K562 (cell line): ENCODE measurements at regions not wholly inside any gene's neighbourhood (a gene's known extent, or its start where the extent isn't known, plus 50 kb on each side); places are given as distances from the start of the nearest gene placed in this dataset.

Source experiments
- ATAC-seq: fragments of 200-7000 bp; cut with Tn5 transposase; 3 replicates; pipeline ENCODE4 v1.9.1; 2020; ENCODE audit warnings: moderate library complexity
- BruUV-seq: library from RNA; stranded (reverse); fragments of 400-500 nt; replicated peaks from 2 replicates; lab custom pipeline; 2021; lab: Mats Ljungman, UMichigan
- CTCF ChIA-PET: fragments of 300-600 bp; formaldehyde crosslinking; extraction: SDS; loops from one replicate; lab custom pipeline; 2021; ENCODE audit warnings: low intra/inter-chr PET ratio; lab: Yijun Ruan, JAX
- POLR2A ChIA-PET: fragments of 300-600, 350-650 bp; sonication (Branson Sonifier 250); formaldehyde crosslinking; extraction: SDS; loops from one replicate; lab custom pipeline; 2021; ENCODE audit warnings: antibody characterized with exemption, inconsistent platforms; lab: Yijun Ruan, JAX
- DNase-seq, 4 experiments: peaks; one replicate each; pipeline versions ENCODE4 v3.0.0 to v3.0.0-alpha.2; 2011 to 2018; ENCODE audit warnings: low spot score in 3 of 4, mixed read lengths in 3 of 4; ENCODE audit errors: extremely low read depth in 1 of 4
- FAIRE-seq: peaks from 2 replicates; lab custom pipeline; 2011; peaks lifted over from hg19 to GRCh38; lab: Jason Lieb, UNC
- H2AFZ ChIP-seq: 2 replicates; pipeline ENCODE4 v1.6.0; 2011; ENCODE audit warnings: low read depth, low read length, control low read depth, inconsistent platforms
- H3K27ac ChIP-seq: fragments of 200-600 bp; 3 replicates; pipeline ENCODE4 v1.8.0; 2011; ENCODE audit warnings: low read depth, mild to moderate bottlenecking, control low read depth, inconsistent platforms, low read length, moderate library complexity, mixed read lengths; ENCODE audit errors: extremely low read depth
- H3K27me3 ChIP-seq, 2 experiments: fragments of 300-600 bp in 1 of 2; 2 replicates in 1 of 2; 3 replicates in 1 of 2; pipeline versions ENCODE4 v1.6.0 to v1.8.0; 2011; ENCODE audit warnings: inconsistent platforms in 2 of 2, low read length in 2 of 2, mild to moderate bottlenecking in 1 of 2, mixed read lengths in 1 of 2, moderate library complexity in 1 of 2; ENCODE audit not compliant: control insufficient read depth in 2 of 2, insufficient read depth in 2 of 2
- H3K36me3 ChIP-seq: fragments of 300-600 bp; 3 replicates; pipeline ENCODE4 v1.8.0; 2011; ENCODE audit warnings: mild to moderate bottlenecking, low read length, inconsistent platforms; ENCODE audit not compliant: control insufficient read depth, insufficient read depth
- H3K4me1 ChIP-seq, 2 experiments: fragments of 200-600 bp in 1 of 2; replicated peaks in 1 of 2; 2 replicates in 1 of 2; 3 replicates in 1 of 2; pipeline versions ENCODE4 v1.5.1 to v1.8.0; 2011; ENCODE audit warnings: inconsistent platforms in 2 of 2, low read length in 2 of 2, mild to moderate bottlenecking in 1 of 2, mixed read lengths in 1 of 2, moderate library complexity in 1 of 2; ENCODE audit not compliant: control insufficient read depth in 2 of 2, insufficient read depth in 2 of 2
- H3K4me2 ChIP-seq: 2 replicates; pipeline ENCODE4 v1.6.1; 2011; ENCODE audit warnings: low read length, control low read depth, inconsistent platforms, mixed read lengths; ENCODE audit not compliant: insufficient read depth
- H3K4me3 ChIP-seq: fragments of 200-600 bp; sonication (generic), shearing (Covaris generic); 2 replicates; pipeline ENCODE4 v1.5.1; 2016; ENCODE audit warnings: control low read depth, inconsistent platforms
- H3K79me2 ChIP-seq: fragments of 200-600 bp; 3 replicates; pipeline ENCODE4 v1.8.0; 2011; ENCODE audit warnings: low read length, inconsistent platforms; ENCODE audit not compliant: control insufficient read depth, insufficient read depth
- H3K9ac ChIP-seq, 2 experiments: 2 replicates each; pipeline versions ENCODE4 v1.6.0 to v1.6.1; 2011; ENCODE audit warnings: low read depth in 2 of 2, low read length in 2 of 2, control low read depth in 1 of 2, inconsistent platforms in 1 of 2, mild to moderate bottlenecking in 1 of 2, mixed read lengths in 1 of 2; ENCODE audit not compliant: insufficient read depth in 1 of 2
- H3K9me1 ChIP-seq: one replicate; pipeline ENCODE4 v1.6.0; 2011; ENCODE audit warnings: inconsistent platforms, mild to moderate bottlenecking, low read length, moderate library complexity; ENCODE audit not compliant: control insufficient read depth, insufficient read depth
- H3K9me3 ChIP-seq: replicated peaks from 2 replicates; pipeline ENCODE4 v1.5.1; 2011; ENCODE audit warnings: low read depth, low read length, inconsistent platforms; ENCODE audit not compliant: control insufficient read depth, insufficient read depth
- H4K20me1 ChIP-seq: replicated peaks from 2 replicates; pipeline ENCODE4 v1.6.1; 2011; ENCODE audit warnings: low read length, inconsistent platforms, mixed read lengths; ENCODE audit not compliant: control insufficient read depth, insufficient read depth
- BACH1 ChIP-seq: fragments of 200-800 bp; sonication (Bioruptor generic); IDR thresholded peaks from 2 replicates; pipeline ENCODE4 v1.6.1; 2016; ENCODE audit warnings: missing genetic modification characterization, missing compliant biosample characterization
- BRD9 ChIP-seq: fragments of 450-650 bp; IDR thresholded peaks from 2 replicates; pipeline ENCODE4 v1.6.1; 2018; ENCODE audit warnings: low read depth; ENCODE audit not compliant: partially characterized antibody
- ETV5 ChIP-seq: sonication (generic); formaldehyde crosslinking; IDR thresholded peaks from 2 replicates; pipeline ENCODE4 v1.4.0; 2020; ENCODE audit warnings: low read depth, mild to moderate bottlenecking, missing genetic modification reagents
- JUND ChIP-seq, 2 experiments: IDR thresholded peaks; 2 replicates in 1 of 2; 3 replicates in 1 of 2; pipeline ENCODE4 v1.6.1; 2011; ENCODE audit warnings: borderline replicate concordance in 2 of 2, low read depth in 2 of 2, low read length in 2 of 2, improper control_type of control experiment in 1 of 2, missing biosample characterization in 1 of 2, missing genetic modification characterization in 1 of 2, missing genetic modification reagents in 1 of 2
- PCBP1 ChIP-seq: fragments of 200-400 bp; formaldehyde crosslinking; IDR thresholded peaks from 2 replicates; pipeline ENCODE4 v1.6.1; 2018; ENCODE audit warnings: mild to moderate bottlenecking, low read depth, low read length; ENCODE audit not compliant: poor library complexity, severe bottlenecking
- POLR2AphosphoS5 ChIP-seq: IDR thresholded peaks from 2 replicates; pipeline ENCODE4 v1.6.1; 2011; ENCODE audit warnings: mild to moderate bottlenecking, low read depth, low read length, moderate library complexity; ENCODE audit not compliant: control insufficient read depth, insufficient read depth
- PPARD ChIP-seq: fragments of 250-450 bp; sonication (Bioruptor Pico); IDR thresholded peaks from 2 replicates; pipeline ENCODE4 v1.8.0; 2022; ENCODE audit warnings: inconsistent platforms, mild to moderate bottlenecking, moderate library complexity
- PYGO2 ChIP-seq: fragments of 450-650 bp; IDR thresholded peaks from 2 replicates; pipeline ENCODE4 v1.6.1; 2016; ENCODE audit warnings: mild to moderate bottlenecking, missing genetic modification characterization, moderate library complexity, missing compliant biosample characterization
- TCF7 ChIP-seq: sonication (generic); IDR thresholded peaks from 2 replicates; pipeline ENCODE4 v1.6.1; 2016; ENCODE audit warnings: antibody characterized with exemption, borderline replicate concordance
- in situ Hi-C: fragments of 300-500 bp; cut with MboI; formaldehyde crosslinking; loops from 4 replicates; pipeline ENCODE4 v1.15.0; 2018; ENCODE audit warnings: inconsistent platforms, mixed read lengths
- intact Hi-C: fragments of 100-400 bp; cut with micrococcal nuclease; formaldehyde crosslinking; loops from 2 replicates; pipeline ENCODE4 v1.14.2; 2022
- TF ChIP-seq, protein P1 (sequence below): fragments of 200-800 bp; sonication (Bioruptor generic); IDR thresholded peaks from 2 replicates; pipeline ENCODE4 v1.6.1; 2017; ENCODE audit warnings: missing genetic modification characterization, missing compliant biosample characterization
- TF ChIP-seq, protein P2 (sequence below): fragments of 250-450 bp; sonication (Bioruptor Pico); IDR thresholded peaks from 2 replicates; pipeline ENCODE4 v1.8.0; 2021; ENCODE audit warnings: moderate library complexity, mild to moderate bottlenecking, inconsistent platforms
- TF ChIP-seq, protein P3 (sequence below): fragments of 250-450 bp; sonication (Bioruptor Pico); IDR thresholded peaks from 2 replicates; pipeline ENCODE4 v1.8.0; 2022; ENCODE audit warnings: moderate library complexity, mild to moderate bottlenecking, inconsistent platforms
- TF ChIP-seq, protein P4 (sequence below): fragments of 250-450 bp; sonication (Bioruptor Pico); IDR thresholded peaks from 2 replicates; pipeline ENCODE4 v1.4.0; 2020; ENCODE audit warnings: mild to moderate bottlenecking, moderate library complexity, borderline replicate concordance

DNA sequence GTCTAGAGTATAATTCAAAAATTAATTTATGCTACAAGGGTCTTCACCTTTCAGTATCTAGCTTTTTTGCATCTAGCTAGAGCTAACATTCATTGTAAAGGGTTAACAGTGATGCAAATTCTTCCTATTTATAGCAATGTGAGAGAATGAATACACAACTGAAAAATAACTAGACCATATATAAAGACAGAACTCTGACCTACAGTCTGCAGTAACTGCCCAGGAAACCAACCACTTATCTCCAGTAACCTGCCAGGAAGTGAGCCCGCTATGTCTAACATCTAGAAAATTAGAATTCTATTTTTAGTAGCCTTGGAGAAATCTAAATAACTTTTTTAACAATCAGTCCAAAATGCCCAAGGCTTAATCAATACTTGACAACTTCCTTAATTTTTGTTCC is 1021.9 kb downstream of the LRFN5 start (continued):
- TF ChIP-seq, protein P1, sequence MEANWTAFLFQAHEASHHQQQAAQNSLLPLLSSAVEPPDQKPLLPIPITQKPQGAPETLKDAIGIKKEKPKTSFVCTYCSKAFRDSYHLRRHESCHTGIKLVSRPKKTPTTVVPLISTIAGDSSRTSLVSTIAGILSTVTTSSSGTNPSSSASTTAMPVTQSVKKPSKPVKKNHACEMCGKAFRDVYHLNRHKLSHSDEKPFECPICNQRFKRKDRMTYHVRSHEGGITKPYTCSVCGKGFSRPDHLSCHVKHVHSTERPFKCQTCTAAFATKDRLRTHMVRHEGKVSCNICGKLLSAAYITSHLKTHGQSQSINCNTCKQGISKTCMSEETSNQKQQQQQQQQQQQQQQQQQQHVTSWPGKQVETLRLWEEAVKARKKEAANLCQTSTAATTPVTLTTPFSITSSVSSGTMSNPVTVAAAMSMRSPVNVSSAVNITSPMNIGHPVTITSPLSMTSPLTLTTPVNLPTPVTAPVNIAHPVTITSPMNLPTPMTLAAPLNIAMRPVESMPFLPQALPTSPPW (CRISPR knock-in tag), result no peak
- TF ChIP-seq BRD9, result no peak

DNA sequence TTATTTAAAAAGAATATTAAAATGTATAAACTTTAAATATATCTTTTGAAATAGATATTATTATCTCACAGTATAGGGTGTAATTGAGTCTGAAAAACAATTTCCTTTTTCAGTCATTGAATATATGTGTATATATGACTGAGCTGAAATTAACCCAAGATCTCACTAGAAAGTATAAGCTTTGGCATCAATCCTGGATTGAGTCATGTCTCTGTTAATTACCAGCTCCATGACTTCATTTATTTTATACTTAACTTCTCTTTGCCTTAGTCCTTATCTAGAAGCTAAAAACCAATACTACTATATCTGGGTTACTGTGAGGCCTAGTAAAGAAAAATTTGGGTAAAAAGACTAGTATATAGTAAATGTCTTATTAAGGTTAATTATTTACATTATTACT is 1020.3 kb downstream of the LRFN5 start:
- no peaks in the 10 kb centered on the region for H4K20me1 ChIP-seq
- no peaks in the 10 kb centered on the region for H3K9me1 ChIP-seq
- no peak overlapping the region for H3K27ac ChIP-seq
- in situ Hi-C loops (no loop called here), intact Hi-C loops (no loop called here)
- H3K9me3 ChIP-seq, result no peaks in the 10 kb centered on the region
- no peak for ATAC-seq
- no peaks in the 10 kb centered on the region for H3K36me3 ChIP-seq
- H2AFZ ChIP-seq, result no peak overlapping the region
- H3K27me3 ChIP-seq, result no peaks in the 10 kb centered on the region
- H3K9ac ChIP-seq, result no peak overlapping the region
- no peak overlapping the region for H3K4me3 ChIP-seq
- BruUV-seq, result no TSS peak
- DNase-seq, result no peak
- CTCF ChIA-PET, result no interaction called here
- no peaks in the 10 kb centered on the region for H3K79me2 ChIP-seq
- FAIRE-seq, result no peak
- no peaks in the 10 kb centered on the region for H3K4me1 ChIP-seq
- no peak overlapping the region for H3K4me2 ChIP-seq
- POLR2A ChIA-PET, result no interaction called here
- TF ChIP-seq POLR2AphosphoS5 (no peak), BACH1 (no peak), PYGO2 (tag) (no peak), ETV5 (CRISPR knock-in tag) (no peak), TCF7 (no peak), JUND (IDR thresholded peaks at IDR 0.05; ENCODE audit: borderline replicate concordance, low read depth, low read length) (no peak), JUND (tag; IDR thresholded peaks at IDR 0.05; ENCODE audit: borderline replicate concordance, low read depth, low read length) (no peak), PPARD (no peak), PCBP1 (no peak)
- TF ChIP-seq, protein P2, sequence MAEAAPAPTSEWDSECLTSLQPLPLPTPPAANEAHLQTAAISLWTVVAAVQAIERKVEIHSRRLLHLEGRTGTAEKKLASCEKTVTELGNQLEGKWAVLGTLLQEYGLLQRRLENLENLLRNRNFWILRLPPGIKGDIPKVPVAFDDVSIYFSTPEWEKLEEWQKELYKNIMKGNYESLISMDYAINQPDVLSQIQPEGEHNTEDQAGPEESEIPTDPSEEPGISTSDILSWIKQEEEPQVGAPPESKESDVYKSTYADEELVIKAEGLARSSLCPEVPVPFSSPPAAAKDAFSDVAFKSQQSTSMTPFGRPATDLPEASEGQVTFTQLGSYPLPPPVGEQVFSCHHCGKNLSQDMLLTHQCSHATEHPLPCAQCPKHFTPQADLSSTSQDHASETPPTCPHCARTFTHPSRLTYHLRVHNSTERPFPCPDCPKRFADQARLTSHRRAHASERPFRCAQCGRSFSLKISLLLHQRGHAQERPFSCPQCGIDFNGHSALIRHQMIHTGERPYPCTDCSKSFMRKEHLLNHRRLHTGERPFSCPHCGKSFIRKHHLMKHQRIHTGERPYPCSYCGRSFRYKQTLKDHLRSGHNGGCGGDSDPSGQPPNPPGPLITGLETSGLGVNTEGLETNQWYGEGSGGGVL (CRISPR knock-in tag), result no peak
- TF ChIP-seq, protein P3, sequence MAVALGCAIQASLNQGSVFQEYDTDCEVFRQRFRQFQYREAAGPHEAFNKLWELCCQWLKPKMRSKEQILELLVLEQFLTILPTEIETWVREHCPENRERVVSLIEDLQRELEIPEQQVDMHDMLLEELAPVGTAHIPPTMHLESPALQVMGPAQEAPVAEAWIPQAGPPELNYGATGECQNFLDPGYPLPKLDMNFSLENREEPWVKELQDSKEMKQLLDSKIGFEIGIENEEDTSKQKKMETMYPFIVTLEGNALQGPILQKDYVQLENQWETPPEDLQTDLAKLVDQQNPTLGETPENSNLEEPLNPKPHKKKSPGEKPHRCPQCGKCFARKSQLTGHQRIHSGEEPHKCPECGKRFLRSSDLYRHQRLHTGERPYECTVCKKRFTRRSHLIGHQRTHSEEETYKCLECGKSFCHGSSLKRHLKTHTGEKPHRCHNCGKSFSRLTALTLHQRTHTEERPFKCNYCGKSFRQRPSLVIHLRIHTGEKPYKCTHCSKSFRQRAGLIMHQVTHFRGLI (CRISPR knock-in tag), result no peak
- TF ChIP-seq, protein P4, sequence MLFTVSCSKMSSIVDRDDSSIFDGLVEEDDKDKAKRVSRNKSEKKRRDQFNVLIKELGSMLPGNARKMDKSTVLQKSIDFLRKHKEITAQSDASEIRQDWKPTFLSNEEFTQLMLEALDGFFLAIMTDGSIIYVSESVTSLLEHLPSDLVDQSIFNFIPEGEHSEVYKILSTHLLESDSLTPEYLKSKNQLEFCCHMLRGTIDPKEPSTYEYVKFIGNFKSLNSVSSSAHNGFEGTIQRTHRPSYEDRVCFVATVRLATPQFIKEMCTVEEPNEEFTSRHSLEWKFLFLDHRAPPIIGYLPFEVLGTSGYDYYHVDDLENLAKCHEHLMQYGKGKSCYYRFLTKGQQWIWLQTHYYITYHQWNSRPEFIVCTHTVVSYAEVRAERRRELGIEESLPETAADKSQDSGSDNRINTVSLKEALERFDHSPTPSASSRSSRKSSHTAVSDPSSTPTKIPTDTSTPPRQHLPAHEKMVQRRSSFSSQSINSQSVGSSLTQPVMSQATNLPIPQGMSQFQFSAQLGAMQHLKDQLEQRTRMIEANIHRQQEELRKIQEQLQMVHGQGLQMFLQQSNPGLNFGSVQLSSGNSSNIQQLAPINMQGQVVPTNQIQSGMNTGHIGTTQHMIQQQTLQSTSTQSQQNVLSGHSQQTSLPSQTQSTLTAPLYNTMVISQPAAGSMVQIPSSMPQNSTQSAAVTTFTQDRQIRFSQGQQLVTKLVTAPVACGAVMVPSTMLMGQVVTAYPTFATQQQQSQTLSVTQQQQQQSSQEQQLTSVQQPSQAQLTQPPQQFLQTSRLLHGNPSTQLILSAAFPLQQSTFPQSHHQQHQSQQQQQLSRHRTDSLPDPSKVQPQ, result no peak
